OCI-LY1 (cell line): ENCODE measurements at regions not wholly inside any gene's neighbourhood (a gene's known extent, or its start where the extent isn't known, plus 50 kb on each side); places are given as distances from the start of the nearest gene placed in this dataset.

Experiments used
- H2AFZ ChIP-seq: fragments of 200-600 bp; sonication (generic), shearing (Covaris generic); 2 replicates; pipeline ENCODE4 v1.6.0; 2014; ENCODE audit warnings: antibody characterized with exemption, mild to moderate bottlenecking, low read length
- H3F3A ChIP-seq: fragments of 200-600 bp; sonication (generic), shearing (Covaris generic); 2 replicates; pipeline ENCODE4 v1.6.0; 2014; ENCODE audit warnings: mild to moderate bottlenecking, antibody characterized with exemption, low read length, moderate library complexity; ENCODE audit not compliant: insufficient read depth
- H3K27ac ChIP-seq: fragments of 200-600 bp; sonication (generic); 2 replicates; pipeline ENCODE4 v1.5.1; 2014; ENCODE audit warnings: low read length, mixed run types, mild to moderate bottlenecking, low read depth; ENCODE audit not compliant: poor library complexity, severe bottlenecking
- H3K27me3 ChIP-seq: fragments of 200-600 bp; sonication (generic); 2 replicates; pipeline ENCODE4 v1.6.0; 2014; ENCODE audit warnings: antibody characterized with exemption, mild to moderate bottlenecking, low read length, moderate library complexity; ENCODE audit not compliant: insufficient read depth
- H3K36me3 ChIP-seq: fragments of 200-600 bp; sonication (generic); 2 replicates; pipeline ENCODE4 v1.6.1; 2014; ENCODE audit warnings: mild to moderate bottlenecking, antibody characterized with exemption, low read length, moderate library complexity, mixed read lengths; ENCODE audit not compliant: insufficient read depth
- H3K4me1 ChIP-seq: fragments of 200-600 bp; sonication (generic); 2 replicates; pipeline ENCODE4 v1.5.1; 2014; ENCODE audit warnings: mild to moderate bottlenecking, low read length, moderate library complexity; ENCODE audit not compliant: insufficient read depth, severe bottlenecking
- H3K4me2 ChIP-seq: fragments of 200-600 bp; sonication (generic), shearing (Covaris generic); 2 replicates; pipeline ENCODE4 v1.6.1; 2014; ENCODE audit warnings: low read length
- H3K4me3 ChIP-seq: fragments of 200-600 bp; sonication (generic); 2 replicates; pipeline ENCODE4 v1.5.1; 2014; ENCODE audit warnings: low read length, low read depth, mild to moderate bottlenecking, mixed read lengths; ENCODE audit not compliant: poor library complexity, severe bottlenecking
- H3K79me2 ChIP-seq: fragments of 200-600 bp; shearing (Covaris generic); 2 replicates; pipeline ENCODE4 v1.6.1; 2016; ENCODE audit warnings: mixed run types, low read length, mixed read lengths; ENCODE audit not compliant: insufficient read depth
- H3K9ac ChIP-seq: fragments of 200-600 bp; sonication (generic), shearing (Covaris generic); 2 replicates; pipeline ENCODE4 v1.6.1; 2014; ENCODE audit warnings: mild to moderate bottlenecking, low read length, mixed read lengths
- H3K9me2 ChIP-seq: fragments of 200-600 bp; sonication (generic), shearing (Covaris generic); 2 replicates; pipeline ENCODE4 v1.6.1; 2014; ENCODE audit warnings: low read depth, mild to moderate bottlenecking, low read length, mixed read lengths
- H3K9me3 ChIP-seq: fragments of 200-600 bp; shearing (Covaris generic); 2 replicates; pipeline ENCODE4 v1.6.1; 2014; ENCODE audit warnings: low read length, mixed read lengths
- H4K20me1 ChIP-seq: fragments of 200-600 bp; sonication (generic), shearing (Covaris generic); 2 replicates; pipeline ENCODE4 v1.6.0; 2016; ENCODE audit warnings: mild to moderate bottlenecking, low read length; ENCODE audit not compliant: insufficient read depth
- CTCF ChIP-seq: fragments of 200-600 bp; sonication (generic), shearing (Covaris generic); IDR thresholded peaks from 2 replicates; pipeline ENCODE4 v1.5.1; 2017; ENCODE audit warnings: mild to moderate bottlenecking, antibody characterized with exemption, low read length, moderate library complexity, mixed read lengths
- EZH2 ChIP-seq: fragments of 200-600 bp; sonication (generic), shearing (Covaris generic); IDR thresholded peaks from 2 replicates; pipeline ENCODE4 v1.8.0; 2017; ENCODE audit warnings: borderline replicate concordance, mixed run types, mild to moderate bottlenecking, antibody characterized with exemption, low read length, moderate library complexity, mixed read lengths

GRCh38 chr5:4831325-4831724 lies 308.8 kb upstream of the ADAMTS16 start:
- Histone ChIP-seq H3K9ac (no peak overlapping the region), H4K20me1 (no peaks in the 10 kb centered on the region), H3K27ac (no peak overlapping the region), H3K4me2 (no peak overlapping the region), H3F3A (no peaks in the 10 kb centered on the region), H3K4me3 (no peak overlapping the region), H3K79me2 (no peaks in the 10 kb centered on the region), H2AFZ (no peak overlapping the region), H3K27me3 (peaks cover 3% of the 10 kb centered on the region; the same call in 1 of the 2 replicates), H3K9me2 (no peaks in the 10 kb centered on the region), H3K9me3 (no peaks in the 10 kb centered on the region), H3K36me3 (no peaks in the 10 kb centered on the region), H3K4me1 (no peaks in the 10 kb centered on the region)
- no peak for TF ChIP-seq EZH2
- TF ChIP-seq CTCF: no peak

- Histone ChIP-seq H3K4me3 (no peak overlapping the region), H3K27ac (no peak overlapping the region), H4K20me1 (no peaks in the 10 kb centered on the region), H3K79me2 (no peaks in the 10 kb centered on the region), H3K4me1 (no peaks in the 10 kb centered on the region), H3K36me3 (no peaks in the 10 kb centered on the region), H3K9me2 (no peaks in the 10 kb centered on the region), H2AFZ (no peak overlapping the region), H3K27me3 (no peaks in the 10 kb centered on the region), H3K9ac (no peak overlapping the region), H3K4me2 (no peak overlapping the region), H3F3A (no peaks in the 10 kb centered on the region), H3K9me3 (no peaks in the 10 kb centered on the region)
- TF ChIP-seq CTCF (no peak), EZH2 (no peak)
Observed at GRCh38 chr5:4832471-4832870, 307.7 kb upstream of the ADAMTS16 start.

GRCh38 chr5:4833104-4833738 lies 306.9 kb upstream of the ADAMTS16 start:
- no peaks in the 10 kb centered on the region for H3K27me3 ChIP-seq
- no peaks in the 10 kb centered on the region for H3K79me2 ChIP-seq
- H3K9me3 ChIP-seq: no peaks in the 10 kb centered on the region
- no peaks in the 10 kb centered on the region for H3K36me3 ChIP-seq
- no peaks in the 10 kb centered on the region for H3F3A ChIP-seq
- no peak overlapping the region for H3K4me2 ChIP-seq
- H2AFZ ChIP-seq: no peak overlapping the region
- H3K27ac ChIP-seq: no peak overlapping the region
- no peaks in the 10 kb centered on the region for H4K20me1 ChIP-seq
- TF ChIP-seq EZH2: no peak
- TF ChIP-seq CTCF: no peak
- no peak overlapping the region for H3K4me3 ChIP-seq
- no peak overlapping the region for H3K9ac ChIP-seq
- no peaks in the 10 kb centered on the region for H3K9me2 ChIP-seq
- H3K4me1 ChIP-seq: no peaks in the 10 kb centered on the region
